ENCODE measurements at regions not wholly inside any gene's neighbourhood (a gene's known extent, or its start where the extent isn't known, plus 50 kb on each side); places are given as distances from the start of the nearest gene placed in this dataset.

DNA sequence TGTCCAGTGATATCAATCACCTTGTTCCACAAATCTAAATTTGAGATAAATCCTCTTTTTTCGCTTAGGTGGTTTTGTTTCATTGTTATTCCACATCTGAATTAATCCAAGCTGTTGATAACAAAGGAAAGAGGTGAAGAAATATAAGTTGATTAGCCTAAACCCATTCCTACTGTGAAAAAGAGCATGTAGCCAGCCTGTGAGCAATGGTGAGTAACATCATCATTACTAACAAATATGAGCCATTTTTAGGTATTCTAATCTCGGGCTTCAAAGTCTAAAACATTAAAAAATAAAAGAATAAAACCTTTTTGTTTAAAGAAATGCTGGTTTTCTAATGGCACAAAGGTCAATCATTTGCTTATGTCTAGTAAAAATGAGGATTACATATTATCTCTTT lies 52.1 kb upstream of the P3H2 start:
- no peak overlapping the region for H3K4me3 ChIP-seq (ENCODE audit: low read depth, low read length)
- no peaks in the 10 kb centered on the region for H3K36me3 ChIP-seq (ENCODE audit: control insufficient read depth, insufficient read depth, low read length)
- TF ChIP-seq CTCF (IDR thresholded peaks at IDR 0.05; ENCODE audit: insufficient read depth, low read length, poor library complexity, severe bottlenecking), result no peak
- no peaks in the 10 kb centered on the region for H3K27me3 ChIP-seq (ENCODE audit: control insufficient read depth, insufficient read depth, low read length)
- DNase-seq (ENCODE audit: low read depth), result no peak

All from kidney epithelial cell (primary cell).